OCI-LY1 (cell line): ENCODE measurements at regions not wholly inside any gene's neighbourhood (a gene's known extent, or its start where the extent isn't known, plus 50 kb on each side); places are given as distances from the start of the nearest gene placed in this dataset.

Experiments used
- H2AFZ ChIP-seq: fragments of 200-600 bp; sonication (generic), shearing (Covaris generic); 2 replicates; pipeline ENCODE4 v1.6.0; 2014; ENCODE audit warnings: antibody characterized with exemption, mild to moderate bottlenecking, low read length
- H3F3A ChIP-seq: fragments of 200-600 bp; sonication (generic), shearing (Covaris generic); 2 replicates; pipeline ENCODE4 v1.6.0; 2014; ENCODE audit warnings: mild to moderate bottlenecking, antibody characterized with exemption, low read length, moderate library complexity; ENCODE audit not compliant: insufficient read depth
- H3K27ac ChIP-seq: fragments of 200-600 bp; sonication (generic); 2 replicates; pipeline ENCODE4 v1.5.1; 2014; ENCODE audit warnings: low read length, mixed run types, mild to moderate bottlenecking, low read depth; ENCODE audit not compliant: poor library complexity, severe bottlenecking
- H3K27me3 ChIP-seq: fragments of 200-600 bp; sonication (generic); 2 replicates; pipeline ENCODE4 v1.6.0; 2014; ENCODE audit warnings: antibody characterized with exemption, mild to moderate bottlenecking, low read length, moderate library complexity; ENCODE audit not compliant: insufficient read depth
- H3K36me3 ChIP-seq: fragments of 200-600 bp; sonication (generic); 2 replicates; pipeline ENCODE4 v1.6.1; 2014; ENCODE audit warnings: mild to moderate bottlenecking, antibody characterized with exemption, low read length, moderate library complexity, mixed read lengths; ENCODE audit not compliant: insufficient read depth
- H3K4me1 ChIP-seq: fragments of 200-600 bp; sonication (generic); 2 replicates; pipeline ENCODE4 v1.5.1; 2014; ENCODE audit warnings: mild to moderate bottlenecking, low read length, moderate library complexity; ENCODE audit not compliant: insufficient read depth, severe bottlenecking
- H3K4me2 ChIP-seq: fragments of 200-600 bp; sonication (generic), shearing (Covaris generic); 2 replicates; pipeline ENCODE4 v1.6.1; 2014; ENCODE audit warnings: low read length
- H3K4me3 ChIP-seq: fragments of 200-600 bp; sonication (generic); 2 replicates; pipeline ENCODE4 v1.5.1; 2014; ENCODE audit warnings: low read length, low read depth, mild to moderate bottlenecking, mixed read lengths; ENCODE audit not compliant: poor library complexity, severe bottlenecking
- H3K79me2 ChIP-seq: fragments of 200-600 bp; shearing (Covaris generic); 2 replicates; pipeline ENCODE4 v1.6.1; 2016; ENCODE audit warnings: mixed run types, low read length, mixed read lengths; ENCODE audit not compliant: insufficient read depth
- H3K9ac ChIP-seq: fragments of 200-600 bp; sonication (generic), shearing (Covaris generic); 2 replicates; pipeline ENCODE4 v1.6.1; 2014; ENCODE audit warnings: mild to moderate bottlenecking, low read length, mixed read lengths
- H3K9me2 ChIP-seq: fragments of 200-600 bp; sonication (generic), shearing (Covaris generic); 2 replicates; pipeline ENCODE4 v1.6.1; 2014; ENCODE audit warnings: low read depth, mild to moderate bottlenecking, low read length, mixed read lengths
- H3K9me3 ChIP-seq: fragments of 200-600 bp; shearing (Covaris generic); 2 replicates; pipeline ENCODE4 v1.6.1; 2014; ENCODE audit warnings: low read length, mixed read lengths
- H4K20me1 ChIP-seq: fragments of 200-600 bp; sonication (generic), shearing (Covaris generic); 2 replicates; pipeline ENCODE4 v1.6.0; 2016; ENCODE audit warnings: mild to moderate bottlenecking, low read length; ENCODE audit not compliant: insufficient read depth
- EZH2 ChIP-seq: fragments of 200-600 bp; sonication (generic), shearing (Covaris generic); IDR thresholded peaks from 2 replicates; pipeline ENCODE4 v1.8.0; 2017; ENCODE audit warnings: borderline replicate concordance, mixed run types, mild to moderate bottlenecking, antibody characterized with exemption, low read length, moderate library complexity, mixed read lengths
- TF ChIP-seq, protein P1 (sequence below): fragments of 200-600 bp; sonication (generic), shearing (Covaris generic); IDR thresholded peaks from 2 replicates; pipeline ENCODE4 v1.5.1; 2017; ENCODE audit warnings: mild to moderate bottlenecking, antibody characterized with exemption, low read length, moderate library complexity, mixed read lengths

DNA sequence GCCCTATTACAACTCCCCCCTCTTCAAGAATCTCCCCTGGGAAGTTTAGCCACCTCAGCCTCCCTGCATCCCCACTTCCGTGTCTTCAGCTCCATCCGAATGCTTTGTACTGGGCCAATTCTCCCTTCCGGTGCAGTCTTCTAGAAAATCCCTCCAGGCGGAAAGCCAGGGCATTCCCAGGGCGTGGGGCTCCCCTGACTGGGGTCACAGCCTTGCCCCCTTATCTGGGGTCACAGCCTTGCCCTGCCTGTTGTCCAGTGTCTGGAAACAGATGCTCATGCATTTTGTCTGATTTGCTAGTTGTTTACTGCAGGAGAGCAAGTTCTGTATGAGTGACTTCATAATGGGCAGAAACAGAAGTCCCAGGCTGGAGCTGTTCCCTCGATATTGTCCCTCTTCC lies 112.5 kb upstream of the TCERG1L start:
- Histone ChIP-seq H3K79me2 (no peaks in the 10 kb centered on the region), H3F3A (no peaks in the 10 kb centered on the region), H3K9me2 (no peaks in the 10 kb centered on the region), H2AFZ (no peak overlapping the region), H3K4me1 (no peaks in the 10 kb centered on the region), H3K9ac (no peak overlapping the region), H3K4me3 (no peak overlapping the region), H3K36me3 (no peaks in the 10 kb centered on the region), H4K20me1 (no peaks in the 10 kb centered on the region), H3K9me3 (no peaks in the 10 kb centered on the region), H3K27me3 (no peaks in the 10 kb centered on the region), H3K4me2 (no peak overlapping the region), H3K27ac (no peak overlapping the region)
- TF ChIP-seq, protein P1, sequence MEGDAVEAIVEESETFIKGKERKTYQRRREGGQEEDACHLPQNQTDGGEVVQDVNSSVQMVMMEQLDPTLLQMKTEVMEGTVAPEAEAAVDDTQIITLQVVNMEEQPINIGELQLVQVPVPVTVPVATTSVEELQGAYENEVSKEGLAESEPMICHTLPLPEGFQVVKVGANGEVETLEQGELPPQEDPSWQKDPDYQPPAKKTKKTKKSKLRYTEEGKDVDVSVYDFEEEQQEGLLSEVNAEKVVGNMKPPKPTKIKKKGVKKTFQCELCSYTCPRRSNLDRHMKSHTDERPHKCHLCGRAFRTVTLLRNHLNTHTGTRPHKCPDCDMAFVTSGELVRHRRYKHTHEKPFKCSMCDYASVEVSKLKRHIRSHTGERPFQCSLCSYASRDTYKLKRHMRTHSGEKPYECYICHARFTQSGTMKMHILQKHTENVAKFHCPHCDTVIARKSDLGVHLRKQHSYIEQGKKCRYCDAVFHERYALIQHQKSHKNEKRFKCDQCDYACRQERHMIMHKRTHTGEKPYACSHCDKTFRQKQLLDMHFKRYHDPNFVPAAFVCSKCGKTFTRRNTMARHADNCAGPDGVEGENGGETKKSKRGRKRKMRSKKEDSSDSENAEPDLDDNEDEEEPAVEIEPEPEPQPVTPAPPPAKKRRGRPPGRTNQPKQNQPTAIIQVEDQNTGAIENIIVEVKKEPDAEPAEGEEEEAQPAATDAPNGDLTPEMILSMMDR: no peak
- no peak for TF ChIP-seq EZH2

DNA sequence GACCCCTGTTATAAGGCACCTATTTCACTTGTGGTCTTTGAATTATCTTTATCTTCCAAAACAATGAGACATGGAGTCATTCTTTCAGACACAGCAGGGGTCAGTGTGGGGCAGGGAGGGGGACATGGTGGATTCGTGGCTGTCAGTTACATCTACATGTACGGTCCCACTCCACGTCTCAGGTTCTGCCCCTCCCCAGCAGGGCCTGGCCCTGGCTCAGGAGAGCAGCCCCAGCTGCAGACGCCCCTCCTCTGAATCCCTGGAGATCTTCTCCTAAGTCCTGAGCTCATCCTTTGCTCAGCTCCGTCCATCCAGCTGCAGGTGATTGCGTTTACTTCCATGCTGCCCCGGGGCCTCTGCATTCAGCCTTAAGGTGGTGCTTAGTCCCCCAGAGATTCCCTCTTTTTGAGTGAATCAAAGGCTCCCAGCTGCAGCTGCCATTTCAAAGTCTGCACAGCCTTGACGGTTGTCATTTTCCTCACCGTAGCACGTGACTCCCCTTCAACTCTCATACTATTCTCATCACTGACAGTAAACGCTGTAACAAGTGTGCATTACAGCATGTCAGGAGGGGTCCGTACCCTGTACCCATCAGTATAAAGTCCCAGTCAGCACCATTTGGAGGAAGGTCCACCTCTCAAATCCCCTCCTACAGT lies 113.4 kb upstream of the TCERG1L start:
- Histone ChIP-seq H3K4me1 (no peaks in the 10 kb centered on the region), H4K20me1 (no peaks in the 10 kb centered on the region)

DNA sequence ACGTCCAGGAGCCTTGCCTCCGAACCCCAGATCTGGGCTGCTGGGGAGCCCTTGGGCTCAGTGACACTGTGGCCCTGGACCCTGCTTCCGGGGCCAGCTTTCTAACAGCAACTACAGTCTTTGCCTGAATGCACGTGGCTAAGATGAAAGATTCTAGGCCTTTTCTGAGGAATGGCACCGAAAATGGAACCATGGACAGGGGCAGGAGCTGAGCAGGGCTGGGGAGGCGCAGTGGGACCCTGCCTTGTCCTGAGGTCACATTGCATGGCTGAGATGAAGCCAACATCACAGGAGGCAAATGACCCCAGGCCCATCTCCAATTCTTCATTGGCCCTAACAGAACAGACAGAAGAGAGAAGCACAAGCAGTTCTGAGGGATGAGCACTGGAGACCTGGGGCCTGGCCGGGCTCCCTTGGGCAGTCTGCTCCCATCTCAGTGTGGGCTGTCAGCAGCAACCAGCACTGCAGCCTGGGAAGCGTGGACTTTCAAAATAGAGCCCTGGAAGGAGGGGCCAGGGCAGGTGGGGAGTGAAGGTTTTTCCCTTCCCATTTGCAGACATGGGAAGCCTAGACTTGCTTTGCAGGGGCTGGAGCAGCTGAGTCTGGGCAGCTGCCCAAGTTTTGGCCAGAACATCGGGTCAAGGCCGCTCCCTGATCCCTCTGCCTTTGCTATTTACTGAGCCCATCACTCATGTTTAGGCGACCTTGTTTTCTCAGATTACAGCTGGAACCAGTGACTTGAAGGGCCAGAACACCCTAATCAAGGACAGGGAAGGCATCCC lies 114.4 kb upstream of the TCERG1L start:
- H3K36me3 ChIP-seq: no peaks in the 10 kb centered on the region
- H4K20me1 ChIP-seq: no peaks in the 10 kb centered on the region
- no peaks in the 10 kb centered on the region for H3K4me1 ChIP-seq
- no peak overlapping the region for H3K4me3 ChIP-seq
- H3K9ac ChIP-seq: no peak overlapping the region
- H3K4me2 ChIP-seq: no peak overlapping the region
- H3K9me3 ChIP-seq: no peaks in the 10 kb centered on the region
- H3K79me2 ChIP-seq: no peaks in the 10 kb centered on the region
- TF ChIP-seq, protein P1: no peak
- no peak for TF ChIP-seq EZH2
- no peak overlapping the region for H3K27ac ChIP-seq
- H3K9me2 ChIP-seq: no peaks in the 10 kb centered on the region
- no peaks in the 10 kb centered on the region for H3F3A ChIP-seq
- no peak overlapping the region for H2AFZ ChIP-seq
- H3K27me3 ChIP-seq: no peaks in the 10 kb centered on the region

More for the DNA sequence above, 113.4 kb upstream of the TCERG1L start:
- Histone ChIP-seq H3K4me2 (no peak overlapping the region), H3K79me2 (no peaks in the 10 kb centered on the region), H3K9ac (no peak overlapping the region), H3K9me3 (no peaks in the 10 kb centered on the region), H3K36me3 (no peaks in the 10 kb centered on the region), H3K27me3 (no peaks in the 10 kb centered on the region), H3K9me2 (no peaks in the 10 kb centered on the region), H3K4me3 (no peak overlapping the region), H3K27ac (no peak overlapping the region), H2AFZ (no peak overlapping the region), H3F3A (no peaks in the 10 kb centered on the region)
- TF ChIP-seq, protein P1: no peak
- no peak for TF ChIP-seq EZH2
